ENCODE measurements at regions not wholly inside any gene's neighbourhood (a gene's known extent, or its start where the extent isn't known, plus 50 kb on each side); places are given as distances from the start of the nearest gene placed in this dataset.

DNA sequence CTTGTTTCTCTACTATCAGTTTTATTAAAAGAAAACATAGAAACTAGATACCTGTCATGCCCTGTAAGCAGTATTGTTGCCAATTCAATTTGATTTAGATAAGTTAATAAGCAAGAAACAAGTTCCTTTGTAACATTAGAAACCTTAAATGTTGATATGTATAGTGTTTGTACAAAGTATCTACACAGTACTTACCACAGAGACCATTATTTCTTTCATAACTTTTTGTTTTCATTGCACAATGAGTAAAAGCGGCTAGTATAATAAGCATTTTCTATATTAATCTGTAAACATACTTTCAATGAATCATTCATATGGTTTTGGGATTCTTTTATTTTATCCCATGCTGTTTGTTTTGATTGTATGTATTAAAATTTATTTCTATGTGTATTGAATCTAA is 305.1 kb downstream of the TTC6 start:
- TF ChIP-seq, protein P1, sequence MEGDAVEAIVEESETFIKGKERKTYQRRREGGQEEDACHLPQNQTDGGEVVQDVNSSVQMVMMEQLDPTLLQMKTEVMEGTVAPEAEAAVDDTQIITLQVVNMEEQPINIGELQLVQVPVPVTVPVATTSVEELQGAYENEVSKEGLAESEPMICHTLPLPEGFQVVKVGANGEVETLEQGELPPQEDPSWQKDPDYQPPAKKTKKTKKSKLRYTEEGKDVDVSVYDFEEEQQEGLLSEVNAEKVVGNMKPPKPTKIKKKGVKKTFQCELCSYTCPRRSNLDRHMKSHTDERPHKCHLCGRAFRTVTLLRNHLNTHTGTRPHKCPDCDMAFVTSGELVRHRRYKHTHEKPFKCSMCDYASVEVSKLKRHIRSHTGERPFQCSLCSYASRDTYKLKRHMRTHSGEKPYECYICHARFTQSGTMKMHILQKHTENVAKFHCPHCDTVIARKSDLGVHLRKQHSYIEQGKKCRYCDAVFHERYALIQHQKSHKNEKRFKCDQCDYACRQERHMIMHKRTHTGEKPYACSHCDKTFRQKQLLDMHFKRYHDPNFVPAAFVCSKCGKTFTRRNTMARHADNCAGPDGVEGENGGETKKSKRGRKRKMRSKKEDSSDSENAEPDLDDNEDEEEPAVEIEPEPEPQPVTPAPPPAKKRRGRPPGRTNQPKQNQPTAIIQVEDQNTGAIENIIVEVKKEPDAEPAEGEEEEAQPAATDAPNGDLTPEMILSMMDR (conservative IDR thresholded peaks at IDR 0.05; ENCODE audit: low read depth, low read length), result no peak
- no peak for TF ChIP-seq EZH2 (IDR thresholded peaks at IDR 0.05; ENCODE audit: borderline replicate concordance, low read depth, low read length, poor library complexity, severe bottlenecking)
